ENCODE measurements at regions not wholly inside any gene's neighbourhood (a gene's known extent, or its start where the extent isn't known, plus 50 kb on each side); places are given as distances from the start of the nearest gene placed in this dataset.

DNA sequence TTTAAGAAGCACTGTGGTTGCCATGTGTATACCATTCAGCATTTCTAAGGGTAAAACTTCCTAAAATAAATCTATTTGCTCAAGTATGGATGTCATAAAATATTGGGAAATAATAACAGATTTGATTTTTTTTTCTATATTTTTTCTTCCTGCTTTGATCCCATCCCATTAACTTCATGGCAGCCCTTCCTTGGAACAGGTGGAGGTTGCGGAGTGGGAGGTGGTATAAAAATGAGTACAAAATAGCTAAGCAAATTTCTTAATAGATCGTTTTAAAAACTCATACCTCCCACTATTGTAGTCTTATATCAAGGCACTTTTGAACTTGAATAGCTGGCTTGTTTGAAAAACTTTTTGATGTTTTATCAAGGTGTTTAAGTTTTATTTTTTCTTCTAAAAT is 152.1 kb upstream of the KYNU start:
- no peak overlapping the region for H3K27ac ChIP-seq (replicated peaks)
- no peaks in the 10 kb centered on the region for H3K27me3 ChIP-seq (ENCODE audit: low read depth)
- intact Hi-C loops (cut with micrococcal nuclease), result no loop called here
- TF ChIP-seq, protein P1, sequence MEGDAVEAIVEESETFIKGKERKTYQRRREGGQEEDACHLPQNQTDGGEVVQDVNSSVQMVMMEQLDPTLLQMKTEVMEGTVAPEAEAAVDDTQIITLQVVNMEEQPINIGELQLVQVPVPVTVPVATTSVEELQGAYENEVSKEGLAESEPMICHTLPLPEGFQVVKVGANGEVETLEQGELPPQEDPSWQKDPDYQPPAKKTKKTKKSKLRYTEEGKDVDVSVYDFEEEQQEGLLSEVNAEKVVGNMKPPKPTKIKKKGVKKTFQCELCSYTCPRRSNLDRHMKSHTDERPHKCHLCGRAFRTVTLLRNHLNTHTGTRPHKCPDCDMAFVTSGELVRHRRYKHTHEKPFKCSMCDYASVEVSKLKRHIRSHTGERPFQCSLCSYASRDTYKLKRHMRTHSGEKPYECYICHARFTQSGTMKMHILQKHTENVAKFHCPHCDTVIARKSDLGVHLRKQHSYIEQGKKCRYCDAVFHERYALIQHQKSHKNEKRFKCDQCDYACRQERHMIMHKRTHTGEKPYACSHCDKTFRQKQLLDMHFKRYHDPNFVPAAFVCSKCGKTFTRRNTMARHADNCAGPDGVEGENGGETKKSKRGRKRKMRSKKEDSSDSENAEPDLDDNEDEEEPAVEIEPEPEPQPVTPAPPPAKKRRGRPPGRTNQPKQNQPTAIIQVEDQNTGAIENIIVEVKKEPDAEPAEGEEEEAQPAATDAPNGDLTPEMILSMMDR (IDR thresholded peaks at IDR 0.05; ENCODE audit: borderline replicate concordance), result no peak
- H3K4me1 ChIP-seq, result no peaks in the 10 kb centered on the region
- H3K4me3 ChIP-seq, result no peak overlapping the region
- no peaks in the 10 kb centered on the region for H3K36me3 ChIP-seq
- H3K9me3 ChIP-seq (replicated peaks), result peaks cover 18% of the 10 kb centered on the region
- no peak for DNase-seq

DNA sequence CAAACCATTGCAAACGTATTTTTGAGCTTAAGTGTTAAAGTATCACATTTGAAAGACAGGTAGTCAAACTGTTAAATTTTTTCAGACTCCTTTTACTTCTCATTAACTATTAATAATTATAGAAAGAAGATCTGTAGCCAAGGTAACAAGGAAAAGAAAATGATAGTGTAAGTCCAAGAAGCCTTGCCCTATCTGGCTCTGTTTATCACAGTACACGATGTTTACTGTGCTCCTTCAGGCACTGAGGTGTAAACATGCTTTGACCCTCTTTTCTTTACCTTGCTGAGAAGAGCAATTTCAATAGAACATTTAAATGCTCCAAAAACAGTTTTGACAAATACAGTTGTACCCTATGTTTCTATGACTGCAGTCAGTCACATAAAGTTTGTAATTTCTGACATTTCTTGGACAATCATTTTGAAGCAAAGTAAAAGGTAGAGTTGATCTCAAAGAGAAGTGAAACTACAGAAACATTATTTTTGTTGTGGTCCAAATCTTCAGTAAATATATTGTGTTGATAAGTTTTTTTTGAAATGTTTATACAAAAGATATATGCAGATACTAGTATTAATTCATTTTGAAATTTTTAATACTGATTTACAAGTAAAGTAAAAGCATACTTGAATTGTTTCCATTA is 152.6 kb upstream of the KYNU start:
- TF ChIP-seq, protein P1 (IDR thresholded peaks at IDR 0.05; ENCODE audit: borderline replicate concordance), result no peak
- Histone ChIP-seq H3K27me3 (ENCODE audit: low read depth) (no peaks in the 10 kb centered on the region), H3K27ac (replicated peaks) (no peak overlapping the region), H3K4me1 (no peaks in the 10 kb centered on the region), H3K9me3 (replicated peaks) (peaks cover 16% of the 10 kb centered on the region), H3K4me3 (no peak overlapping the region), H3K36me3 (no peaks in the 10 kb centered on the region)
- intact Hi-C loops (cut with micrococcal nuclease), result no loop called here
- DNase-seq, result no peak

DNA sequence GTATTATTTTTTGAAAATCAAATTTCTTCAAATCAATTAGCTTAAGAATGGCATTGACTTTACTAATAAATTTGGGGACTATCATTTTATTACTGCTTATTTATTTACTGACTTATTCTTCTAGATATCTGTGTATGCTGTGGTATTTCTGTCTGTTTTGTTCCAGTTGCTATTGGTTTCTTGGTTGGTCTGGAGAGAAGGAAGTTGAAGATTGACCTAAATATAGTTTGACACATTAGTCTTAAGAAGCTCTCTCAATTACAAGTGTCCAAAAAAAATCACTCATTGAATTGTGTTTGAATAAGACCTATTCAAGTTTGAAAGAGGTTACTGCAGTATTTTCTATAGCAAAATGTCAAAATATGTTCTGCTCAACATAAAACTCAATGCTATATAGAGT is 153.3 kb upstream of the KYNU start:
- intact Hi-C loops (cut with micrococcal nuclease), result no loop called here
- DNase-seq, result no peak
- Histone ChIP-seq H3K36me3 (no peaks in the 10 kb centered on the region), H3K27ac (replicated peaks) (no peak overlapping the region), H3K27me3 (ENCODE audit: low read depth) (no peaks in the 10 kb centered on the region), H3K4me3 (no peak overlapping the region), H3K9me3 (replicated peaks) (peaks cover 13% of the 10 kb centered on the region), H3K4me1 (no peaks in the 10 kb centered on the region)
- TF ChIP-seq, protein P1 (IDR thresholded peaks at IDR 0.05; ENCODE audit: borderline replicate concordance), result no peak

DNA sequence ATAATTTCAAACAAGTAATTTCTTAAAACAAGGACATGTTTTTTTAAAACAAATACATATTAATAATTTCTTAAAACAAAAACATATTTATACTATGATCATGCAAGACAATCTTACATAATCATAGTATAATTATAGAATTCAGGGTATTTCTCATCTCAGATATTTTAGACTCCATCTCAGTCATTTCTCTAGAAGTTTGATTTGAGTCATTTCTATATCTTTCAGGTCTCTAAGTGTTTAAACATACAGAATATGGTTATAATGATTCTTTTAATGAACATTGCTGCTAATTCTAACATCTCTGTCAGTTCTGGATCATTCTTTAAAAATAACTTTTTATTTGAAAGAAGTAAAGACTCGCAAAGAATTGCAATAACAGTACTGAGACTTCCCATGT is 154.2 kb upstream of the KYNU start:
- TF ChIP-seq, protein P1 (IDR thresholded peaks at IDR 0.05; ENCODE audit: borderline replicate concordance), result no peak
- H3K27ac ChIP-seq (replicated peaks), result no peak overlapping the region

DNA sequence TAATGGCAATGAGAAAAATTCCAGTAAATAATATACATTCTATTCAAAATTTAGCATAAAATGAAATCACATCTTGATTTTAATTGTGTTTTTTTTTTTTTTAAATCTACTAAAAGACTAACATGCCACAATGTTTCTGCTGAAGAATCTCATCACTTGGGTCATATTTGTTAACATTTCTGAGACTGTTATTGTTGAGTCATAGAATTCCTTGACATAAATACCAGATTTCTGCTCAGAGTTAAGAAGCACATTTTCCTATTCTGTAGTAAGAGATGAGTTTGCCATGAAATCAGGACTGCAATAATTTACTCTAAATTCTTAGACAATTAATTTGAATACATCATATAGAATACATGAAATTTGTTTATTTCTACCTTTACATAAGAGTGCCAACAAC is 154.9 kb upstream of the KYNU start:
- TF ChIP-seq, protein P1 (IDR thresholded peaks at IDR 0.05; ENCODE audit: borderline replicate concordance), result no peak
- intact Hi-C loops (cut with micrococcal nuclease), result no loop called here

More for the DNA sequence above, 154.2 kb upstream of the KYNU start:
- intact Hi-C loops (cut with micrococcal nuclease), result no loop called here
- DNase-seq, result no peak
- H3K9me3 ChIP-seq (replicated peaks), result peaks cover 5% of the 10 kb centered on the region
- H3K27me3 ChIP-seq (ENCODE audit: low read depth), result no peaks in the 10 kb centered on the region
- no peaks in the 10 kb centered on the region for H3K36me3 ChIP-seq
- no peaks in the 10 kb centered on the region for H3K4me1 ChIP-seq
- no peak overlapping the region for H3K4me3 ChIP-seq

More for the DNA sequence above, 154.9 kb upstream of the KYNU start:
- no peaks in the 10 kb centered on the region for H3K27me3 ChIP-seq (ENCODE audit: low read depth)
- H3K4me3 ChIP-seq, result no peak overlapping the region
- no peaks in the 10 kb centered on the region for H3K4me1 ChIP-seq
- H3K27ac ChIP-seq (replicated peaks), result no peak overlapping the region
- H3K36me3 ChIP-seq, result no peaks in the 10 kb centered on the region
- H3K9me3 ChIP-seq (replicated peaks), result no peaks in the 10 kb centered on the region
- DNase-seq, result no peak

Data from left ventricle myocardium inferior (tissue), 1 donor.